ENCODE measurements at regions not wholly inside any gene's neighbourhood (a gene's known extent, or its start where the extent isn't known, plus 50 kb on each side); places are given as distances from the start of the nearest gene placed in this dataset.
"Not testable (repeated sequence)": the region's sequence is repeated elsewhere in the genome, so short reads cannot be mapped to it uniquely, and the experiment has no call there.

DNA sequence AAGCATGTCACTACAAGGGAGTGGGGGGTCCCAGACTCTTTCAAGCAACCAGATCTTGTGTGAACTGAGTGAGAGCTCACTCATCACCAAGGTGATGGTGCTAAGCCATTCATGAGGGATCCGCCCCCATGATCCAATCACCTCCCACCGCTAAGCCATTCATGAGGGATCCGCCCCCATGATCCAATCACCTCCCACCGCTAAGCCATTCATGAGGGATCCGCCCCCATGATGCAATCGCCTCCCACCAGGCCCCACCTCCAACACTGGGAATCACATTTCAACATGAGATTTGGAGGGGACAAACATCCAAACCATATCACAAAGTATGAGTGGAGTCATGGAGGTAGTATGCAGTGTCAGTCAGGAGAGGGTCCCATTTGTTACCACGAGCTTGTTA is 64.8 kb upstream of the PROKR2 start:
- TF ChIP-seq CTCF (IDR thresholded peaks at IDR 0.05; ENCODE audit: extremely low read depth in 1 of 2, insufficient read depth in 1 of 2, low read depth in 1 of 2, low read length in 2 of 2); FOS (IDR thresholded peaks at IDR 0.05; ENCODE audit: borderline replicate concordance, insufficient read depth, low read length); EZH2 (IDR thresholded peaks at IDR 0.05; ENCODE audit: borderline replicate concordance, low read depth, low read length, severe bottlenecking); POLR2AphosphoS5 (IDR thresholded peaks at IDR 0.05; ENCODE audit: insufficient read depth, low read depth, low read length); MYC (IDR thresholded peaks at IDR 0.05; ENCODE audit: low read depth, low read length); POLR2A (IDR thresholded peaks at IDR 0.05; ENCODE audit: low read depth, low read length); GATA2 (IDR thresholded peaks at IDR 0.05; ENCODE audit: insufficient read depth, insufficient read length, low read depth, low read length); JUN (IDR thresholded peaks at IDR 0.05; ENCODE audit: borderline replicate concordance, insufficient read depth, insufficient read length, low read depth): not testable (repeated sequence)
- TF ChIP-seq, protein P1, sequence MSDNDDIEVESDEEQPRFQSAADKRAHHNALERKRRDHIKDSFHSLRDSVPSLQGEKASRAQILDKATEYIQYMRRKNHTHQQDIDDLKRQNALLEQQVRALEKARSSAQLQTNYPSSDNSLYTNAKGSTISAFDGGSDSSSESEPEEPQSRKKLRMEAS (IDR thresholded peaks at IDR 0.05; ENCODE audit: insufficient read depth, insufficient read length) = not testable (repeated sequence)
